ENCODE measurements at regions not wholly inside any gene's neighbourhood (a gene's known extent, or its start where the extent isn't known, plus 50 kb on each side); places are given as distances from the start of the nearest gene placed in this dataset.

DNA sequence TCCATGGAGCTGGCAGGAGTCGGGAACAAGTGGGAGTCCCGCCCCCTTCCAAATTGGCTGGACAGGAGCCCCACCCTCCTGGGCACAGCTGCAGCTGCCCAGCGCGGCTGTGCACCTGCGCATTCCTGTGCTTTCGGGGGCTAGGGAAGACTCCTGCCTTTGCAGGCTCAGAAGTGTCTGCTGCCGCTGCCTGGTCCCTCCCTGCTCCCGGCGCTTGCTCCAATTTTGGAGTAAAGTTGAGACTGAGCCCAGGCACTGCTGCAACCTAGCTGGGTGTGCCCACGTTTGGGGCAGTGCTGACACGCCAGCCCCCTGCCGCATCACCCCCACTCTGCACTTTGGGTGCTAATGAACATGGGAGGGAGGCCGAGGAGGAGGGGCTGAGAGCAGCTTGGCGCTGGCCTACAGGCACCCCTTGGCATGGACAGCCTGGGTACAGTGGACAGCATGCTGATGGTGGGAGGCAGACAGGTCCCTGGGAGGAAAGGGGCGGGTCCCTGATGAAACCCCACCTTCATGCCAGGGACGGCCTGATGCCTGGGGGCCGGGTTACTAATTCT, 399.2 kb upstream of the CNTN4 start:
- TF ChIP-seq, protein P1, sequence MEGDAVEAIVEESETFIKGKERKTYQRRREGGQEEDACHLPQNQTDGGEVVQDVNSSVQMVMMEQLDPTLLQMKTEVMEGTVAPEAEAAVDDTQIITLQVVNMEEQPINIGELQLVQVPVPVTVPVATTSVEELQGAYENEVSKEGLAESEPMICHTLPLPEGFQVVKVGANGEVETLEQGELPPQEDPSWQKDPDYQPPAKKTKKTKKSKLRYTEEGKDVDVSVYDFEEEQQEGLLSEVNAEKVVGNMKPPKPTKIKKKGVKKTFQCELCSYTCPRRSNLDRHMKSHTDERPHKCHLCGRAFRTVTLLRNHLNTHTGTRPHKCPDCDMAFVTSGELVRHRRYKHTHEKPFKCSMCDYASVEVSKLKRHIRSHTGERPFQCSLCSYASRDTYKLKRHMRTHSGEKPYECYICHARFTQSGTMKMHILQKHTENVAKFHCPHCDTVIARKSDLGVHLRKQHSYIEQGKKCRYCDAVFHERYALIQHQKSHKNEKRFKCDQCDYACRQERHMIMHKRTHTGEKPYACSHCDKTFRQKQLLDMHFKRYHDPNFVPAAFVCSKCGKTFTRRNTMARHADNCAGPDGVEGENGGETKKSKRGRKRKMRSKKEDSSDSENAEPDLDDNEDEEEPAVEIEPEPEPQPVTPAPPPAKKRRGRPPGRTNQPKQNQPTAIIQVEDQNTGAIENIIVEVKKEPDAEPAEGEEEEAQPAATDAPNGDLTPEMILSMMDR (IDR thresholded peaks at IDR 0.05; ENCODE audit: insufficient read depth, low read depth, low read length), result no peak
- H3K4me3 ChIP-seq (ENCODE audit: low read depth, low read length), result no peak overlapping the region
- no peak for DNase-seq (ENCODE audit: low read depth)

DNA sequence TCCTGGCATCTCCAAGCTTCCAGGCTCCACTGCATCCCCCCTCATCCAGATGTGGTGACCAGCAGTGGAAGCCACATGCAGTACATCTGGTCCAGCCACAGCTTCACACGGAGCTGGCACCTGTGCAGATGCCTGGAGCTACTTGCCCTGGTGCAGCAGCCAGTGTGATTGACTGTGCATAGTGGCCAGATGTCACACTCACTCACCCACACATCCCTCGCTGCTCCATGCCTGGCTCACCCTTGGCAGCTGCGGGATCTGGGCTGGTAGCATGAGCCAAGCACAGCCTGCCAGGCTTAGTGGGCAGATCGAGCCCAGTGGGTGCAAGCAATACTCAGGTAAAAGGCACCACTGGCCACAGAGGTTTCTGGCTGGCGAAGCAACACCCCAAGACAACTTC, 398.0 kb upstream of the CNTN4 start:
- no peak for DNase-seq (ENCODE audit: low read depth)
- no peak overlapping the region for H3K4me3 ChIP-seq (ENCODE audit: low read depth, low read length)
- TF ChIP-seq, protein P1 (IDR thresholded peaks at IDR 0.05; ENCODE audit: insufficient read depth, low read depth, low read length), result no peak

- DNase-seq (ENCODE audit: low read depth), result no peak
- TF ChIP-seq, protein P1 (IDR thresholded peaks at IDR 0.05; ENCODE audit: insufficient read depth, low read depth, low read length), result no peak
- no peak overlapping the region for H3K4me3 ChIP-seq (ENCODE audit: low read depth, low read length)
Measured at GRCh38 chr3:1703169-1703568, 395.5 kb upstream of the CNTN4 start.

DNA sequence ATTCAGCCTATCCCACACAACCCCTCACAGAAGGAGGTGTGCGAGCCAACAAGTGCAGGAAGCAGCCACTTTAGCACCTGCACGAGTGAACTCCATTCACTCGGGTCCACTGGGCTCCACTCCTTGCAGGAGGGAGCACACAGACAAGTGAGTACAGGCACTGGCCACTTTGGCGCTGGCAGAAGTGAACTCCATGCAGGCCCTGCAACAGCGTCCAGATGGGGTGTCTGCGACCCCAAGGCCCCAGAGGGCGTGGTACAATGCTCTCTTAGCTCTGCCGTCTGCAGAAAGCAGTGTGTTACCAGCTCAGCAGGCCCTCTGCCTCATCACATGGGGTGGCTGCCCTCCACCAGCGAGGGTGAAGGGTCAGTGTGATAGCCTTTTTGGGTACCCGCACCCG, 388.0 kb upstream of the CNTN4 start:
- TF ChIP-seq, protein P1 (IDR thresholded peaks at IDR 0.05; ENCODE audit: insufficient read depth, low read depth, low read length), result no peak
- no peak for DNase-seq (ENCODE audit: low read depth)

DNA sequence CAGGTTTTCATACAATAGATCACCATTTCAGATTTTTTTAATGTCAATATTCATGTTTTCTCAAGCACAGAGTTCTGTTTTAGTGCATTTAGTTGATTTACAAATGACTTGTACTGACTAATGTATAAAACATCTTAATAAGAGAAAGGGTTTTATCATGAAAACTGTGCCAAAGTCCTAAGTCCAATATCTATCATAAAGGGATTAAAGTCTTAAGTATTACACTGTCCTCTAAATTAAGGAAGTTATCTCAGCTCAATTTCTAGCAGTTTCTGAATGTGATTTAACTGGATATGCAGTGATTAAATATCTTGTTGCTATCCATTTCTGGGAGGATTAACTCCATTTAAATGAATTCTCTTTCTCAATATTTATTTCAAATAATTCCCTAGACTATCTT, 381.1 kb upstream of the CNTN4 start:
- TF ChIP-seq, protein P1 (IDR thresholded peaks at IDR 0.05; ENCODE audit: insufficient read depth, low read depth, low read length), result no peak
- DNase-seq (ENCODE audit: low read depth), result no peak
- no peak overlapping the region for H3K4me3 ChIP-seq (ENCODE audit: low read depth, low read length)

More for the DNA sequence above, 388.0 kb upstream of the CNTN4 start:
- no peak overlapping the region for H3K4me3 ChIP-seq (ENCODE audit: low read depth, low read length)

DNA sequence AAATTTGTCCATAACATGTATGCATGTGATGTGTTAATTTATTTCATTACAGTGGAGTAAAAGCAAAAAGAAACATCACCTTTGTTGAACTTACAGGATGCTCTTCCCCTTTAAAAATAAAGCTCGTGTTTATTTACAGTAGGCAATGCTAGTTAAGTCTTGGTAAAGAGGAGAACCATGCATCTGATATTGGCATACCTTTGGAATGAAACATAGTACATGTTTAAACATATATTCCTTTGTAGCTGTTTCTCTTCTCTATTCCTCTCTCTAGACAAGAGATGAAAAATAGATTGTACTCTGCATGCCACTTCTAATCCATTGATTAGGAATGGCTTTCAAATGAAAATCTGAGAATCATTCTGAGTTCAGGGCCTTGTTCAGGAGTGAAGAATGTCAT, 374.9 kb upstream of the CNTN4 start:
- TF ChIP-seq, protein P1 (IDR thresholded peaks at IDR 0.05; ENCODE audit: insufficient read depth, low read depth, low read length), result no peak
- H3K4me3 ChIP-seq (ENCODE audit: low read depth, low read length), result no peak overlapping the region
- no peak for DNase-seq (ENCODE audit: low read depth)

GRCh38 chr3:1726741-1727140, 371.9 kb upstream of the CNTN4 start:
- TF ChIP-seq, protein P1 (IDR thresholded peaks at IDR 0.05; ENCODE audit: insufficient read depth, low read depth, low read length), result no peak
- H3K4me3 ChIP-seq (ENCODE audit: low read depth, low read length), result no peak overlapping the region
- no peak for DNase-seq (ENCODE audit: low read depth)
